Mesenchymal stem cell (in vitro differentiated cells and primary cell): ENCODE measurements at regions not wholly inside any gene's neighbourhood (a gene's known extent, or its start where the extent isn't known, plus 50 kb on each side); places are given as distances from the start of the nearest gene placed in this dataset.

Experiments used
- DNase-seq: peaks from one replicate; pipeline ENCODE4 v3.0.0-alpha.2; 2013
- H2AFZ ChIP-seq: one replicate; pipeline ENCODE4 v1.6.1; 2013; ENCODE audit warnings: low read depth, mild to moderate bottlenecking, control low read depth, inconsistent platforms, low read length, moderate library complexity
- H2AK5ac ChIP-seq: 2 replicates; pipeline ENCODE4 v1.6.1; 2013; ENCODE audit warnings: low read length, moderate library complexity, mild to moderate bottlenecking, inconsistent platforms; ENCODE audit not compliant: severe bottlenecking
- H2BK120ac ChIP-seq: one replicate; pipeline ENCODE4 v1.6.1; 2013; ENCODE audit warnings: low read depth, mild to moderate bottlenecking, inconsistent platforms, low read length, moderate library complexity
- H2BK12ac ChIP-seq, 2 experiments: one replicate each; pipeline ENCODE4 v1.6.1; 2013; ENCODE audit warnings: inconsistent platforms in 2 of 2, low read length in 2 of 2, mild to moderate bottlenecking in 2 of 2, moderate library complexity in 2 of 2, control low read depth in 1 of 2
- H2BK15ac ChIP-seq: one replicate; pipeline ENCODE4 v1.6.1; 2013; ENCODE audit warnings: mild to moderate bottlenecking, low read depth, inconsistent platforms; ENCODE audit not compliant: poor library complexity, severe bottlenecking
- H2BK5ac ChIP-seq: 2 replicates; pipeline ENCODE4 v1.6.1; 2013; ENCODE audit warnings: low read depth, mild to moderate bottlenecking, low read length, control low read depth, inconsistent platforms; ENCODE audit not compliant: poor library complexity, severe bottlenecking
- H3K14ac ChIP-seq, 2 experiments: one replicate each; pipeline ENCODE4 v1.6.1; 2013; ENCODE audit warnings: inconsistent platforms in 2 of 2, low read length in 2 of 2, control low read depth in 1 of 2, mild to moderate bottlenecking in 1 of 2, moderate library complexity in 1 of 2
- H3K18ac ChIP-seq, 2 experiments: one replicate each; pipeline ENCODE4 v1.6.1; 2013; ENCODE audit warnings: inconsistent platforms in 2 of 2, low read length in 2 of 2, control low read depth in 1 of 2, low read depth in 1 of 2, mild to moderate bottlenecking in 1 of 2
- H3K23ac ChIP-seq, 2 experiments: one replicate each; pipeline ENCODE4 v1.6.1; 2013; ENCODE audit warnings: inconsistent platforms in 2 of 2, low read length in 2 of 2, mild to moderate bottlenecking in 2 of 2, moderate library complexity in 2 of 2, control low read depth in 1 of 2
- H3K27ac ChIP-seq: 2 replicates; pipeline ENCODE4 v1.5.1; 2013; ENCODE audit warnings: mild to moderate bottlenecking, moderate library complexity, low read length, control low read depth, inconsistent platforms; ENCODE audit not compliant: poor library complexity, severe bottlenecking
- H3K27me3 ChIP-seq, 2 experiments: 2 replicates each; pipeline versions ENCODE4 v1.6.1 to v1.7.0; 2013; ENCODE audit warnings: low read length in 2 of 2, mild to moderate bottlenecking in 2 of 2, moderate library complexity in 2 of 2, control low read depth in 1 of 2, inconsistent platforms in 1 of 2; ENCODE audit not compliant: control insufficient read depth in 1 of 2, insufficient read depth in 1 of 2
- H3K36me3 ChIP-seq, 2 experiments: 2 replicates each; pipeline versions ENCODE4 v1.6.1 to v1.7.0; 2013; ENCODE audit warnings: low read length in 2 of 2, control low read depth in 1 of 2, inconsistent platforms in 1 of 2, low read depth in 1 of 2, mild to moderate bottlenecking in 1 of 2; ENCODE audit not compliant: insufficient read depth in 2 of 2, control insufficient read depth in 1 of 2
- H3K4ac ChIP-seq, 2 experiments: one replicate each; pipeline ENCODE4 v1.6.1; 2013; ENCODE audit warnings: inconsistent platforms in 2 of 2, low read length in 2 of 2, mild to moderate bottlenecking in 2 of 2, moderate library complexity in 2 of 2, control low read depth in 1 of 2, low read depth in 1 of 2
- H3K4me1 ChIP-seq: 2 replicates; pipeline ENCODE4 v1.6.1; 2013; ENCODE audit warnings: low read depth, low read length, control low read depth; ENCODE audit not compliant: control insufficient read depth, insufficient read depth
- H3K4me2 ChIP-seq: 2 replicates; pipeline ENCODE4 v1.6.1; 2013; ENCODE audit warnings: low read length, mild to moderate bottlenecking, inconsistent platforms; ENCODE audit not compliant: poor library complexity, severe bottlenecking
- H3K4me3 ChIP-seq, 2 experiments: 2 replicates each; pipeline versions ENCODE4 v1.5.1 to v1.7.0; 2013; ENCODE audit warnings: low read length in 2 of 2, mild to moderate bottlenecking in 2 of 2, control low read depth in 1 of 2, low read depth in 1 of 2; ENCODE audit not compliant: insufficient read depth in 1 of 2
- H3K79me1 ChIP-seq: replicated peaks from 2 replicates; pipeline ENCODE4 v1.6.1; 2013; ENCODE audit warnings: mild to moderate bottlenecking, control low read depth, low read length, inconsistent platforms; ENCODE audit not compliant: poor library complexity, severe bottlenecking
- H3K9ac ChIP-seq: 2 replicates; pipeline ENCODE4 v1.7.0; 2013; ENCODE audit warnings: mild to moderate bottlenecking, low read length, moderate library complexity
- H3K9me3 ChIP-seq: 2 replicates; pipeline ENCODE4 v1.7.0; 2013; ENCODE audit warnings: mild to moderate bottlenecking, low read length; ENCODE audit not compliant: control insufficient read depth
- H4K8ac ChIP-seq: one replicate; pipeline ENCODE4 v1.6.1; 2013; ENCODE audit warnings: inconsistent platforms, mild to moderate bottlenecking, low read length, moderate library complexity
- H4K91ac ChIP-seq: one replicate; pipeline ENCODE4 v1.6.1; 2013; ENCODE audit warnings: mild to moderate bottlenecking, low read length, inconsistent platforms
- WGBS: methylation state at CpG from one replicate; pipeline ENCODE4 v1.1.7; 2013; ENCODE audit warnings: mixed read lengths; 5-methylcytosine and 5-hydroxymethylcytosine counted together

DNA sequence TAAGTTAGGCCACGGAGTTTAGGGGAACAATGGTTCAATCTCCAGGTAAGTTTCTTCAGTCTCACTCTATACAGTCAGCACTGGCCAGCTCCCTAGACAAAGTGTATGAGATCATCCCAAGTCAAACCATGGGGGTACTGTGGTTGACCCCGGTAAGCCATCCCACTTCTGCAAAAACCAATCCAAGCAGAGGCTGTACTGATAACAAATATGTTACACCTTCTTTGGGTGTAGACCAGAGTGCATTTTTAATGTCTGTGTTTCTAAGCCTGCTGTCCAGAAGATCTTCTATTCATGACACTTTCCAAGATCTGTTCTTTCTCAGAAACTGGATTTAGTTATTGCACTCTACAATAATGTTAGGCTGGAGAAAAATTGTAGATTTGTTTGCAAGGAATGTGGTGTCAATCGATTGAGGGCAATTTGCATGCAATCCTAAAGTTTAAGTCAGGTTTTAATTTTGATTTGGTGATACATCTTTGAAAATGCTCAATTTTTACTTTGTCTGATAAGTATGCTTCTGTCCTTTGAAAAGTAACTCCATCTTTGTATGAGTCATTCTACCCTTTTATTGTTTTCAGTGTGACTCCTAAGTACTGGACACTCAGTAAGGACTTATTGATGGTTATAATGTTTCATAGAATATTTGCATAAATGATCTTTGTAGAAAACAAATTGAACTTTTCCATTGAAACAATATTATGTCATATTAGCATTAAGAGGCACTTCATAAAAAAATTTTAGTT, 152.4 kb downstream of the HLX start:
- H2BK15ac ChIP-seq: no peak overlapping the region
- H3K4me2 ChIP-seq: no peak overlapping the region
- H3K4me3 ChIP-seq: no peak overlapping the region
- DNase-seq: no peak
- H3K36me3 ChIP-seq: no peaks in the 10 kb centered on the region
- no peak overlapping the region for H3K9ac ChIP-seq
- no peak overlapping the region for H2AFZ ChIP-seq
- no peaks in the 10 kb centered on the region for H3K9me3 ChIP-seq
- H3K27me3 ChIP-seq: no peaks in the 10 kb centered on the region
- H3K18ac ChIP-seq: peak overlapping the region; percentile 28 to 49
- no peak overlapping the region for H4K8ac ChIP-seq
- no peak overlapping the region for H3K27ac ChIP-seq
- no peaks in the 10 kb centered on the region for H3K4me1 ChIP-seq
- H3K23ac ChIP-seq: no peak overlapping the region
- no peak overlapping the region for H3K4ac ChIP-seq
- no peak overlapping the region for H2BK5ac ChIP-seq
- no peak overlapping the region for H3K14ac ChIP-seq
- no peak overlapping the region for H2AK5ac ChIP-seq
- H4K91ac ChIP-seq: peak overlapping the region; percentile 12
- no peaks in the 10 kb centered on the region for H3K79me1 ChIP-seq
- no peak overlapping the region for H2BK12ac ChIP-seq
- no peak overlapping the region for H2BK120ac ChIP-seq
- WGBS: 98% methylated on average over 3 of the region's 3 CpGs

DNA sequence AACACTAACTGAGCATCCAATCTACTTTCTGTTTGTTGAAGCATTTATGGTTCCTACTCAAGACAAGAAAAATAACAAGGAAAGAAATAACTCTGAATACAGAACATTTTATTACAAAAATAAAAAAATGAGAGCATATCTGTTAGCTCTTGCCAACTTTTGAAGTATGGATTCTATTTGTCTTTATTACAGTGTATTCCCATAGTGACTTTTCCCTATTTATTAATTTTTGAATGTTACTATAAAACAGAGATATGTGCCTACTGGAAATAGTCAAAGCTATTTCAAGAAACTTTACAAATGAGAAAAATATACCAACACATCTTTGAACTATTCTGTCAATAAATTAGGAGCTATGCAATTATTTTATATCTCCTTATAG, 153.0 kb downstream of the HLX start:
- no peaks in the 10 kb centered on the region for H3K9me3 ChIP-seq
- no peaks in the 10 kb centered on the region for H3K4me1 ChIP-seq
- no peak overlapping the region for H2BK12ac ChIP-seq
- H3K23ac ChIP-seq: no peak overlapping the region
- H2BK15ac ChIP-seq: no peak overlapping the region
- H3K4me2 ChIP-seq: no peak overlapping the region
- H3K18ac ChIP-seq: no peak overlapping the region
- no peak overlapping the region for H4K91ac ChIP-seq
- H3K9ac ChIP-seq: no peak overlapping the region
- no peak overlapping the region for H3K4me3 ChIP-seq
- H3K79me1 ChIP-seq: no peaks in the 10 kb centered on the region
- no peak overlapping the region for H3K27ac ChIP-seq
- no peak overlapping the region for H2BK5ac ChIP-seq
- no peak overlapping the region for H3K4ac ChIP-seq
- H4K8ac ChIP-seq: no peak overlapping the region
- no peaks in the 10 kb centered on the region for H3K36me3 ChIP-seq
- H2BK120ac ChIP-seq: no peak overlapping the region
- H3K14ac ChIP-seq: no peak overlapping the region
- H2AK5ac ChIP-seq: no peak overlapping the region
- no peak overlapping the region for H2AFZ ChIP-seq
- no peaks in the 10 kb centered on the region for H3K27me3 ChIP-seq
- no peak for DNase-seq

GRCh38 chr1:221032637-221033280, 153.5 kb downstream of the HLX start:
- no peak overlapping the region for H2BK12ac ChIP-seq
- H4K91ac ChIP-seq: no peak overlapping the region
- no peak overlapping the region for H2AFZ ChIP-seq
- no peaks in the 10 kb centered on the region for H3K4me1 ChIP-seq
- no peak overlapping the region for H2BK120ac ChIP-seq
- H3K4me2 ChIP-seq: no peak overlapping the region
- H3K14ac ChIP-seq: no peak overlapping the region
- no peaks in the 10 kb centered on the region for H3K36me3 ChIP-seq
- no peak overlapping the region for H3K4ac ChIP-seq
- no peak overlapping the region for H3K18ac ChIP-seq
- no peak overlapping the region for H2AK5ac ChIP-seq
- no peak overlapping the region for H3K23ac ChIP-seq
- H3K4me3 ChIP-seq: no peak overlapping the region
- no peak overlapping the region for H2BK5ac ChIP-seq
- H2BK15ac ChIP-seq: no peak overlapping the region
- H3K9me3 ChIP-seq: no peaks in the 10 kb centered on the region
- no peak overlapping the region for H3K27ac ChIP-seq
- no peak overlapping the region for H4K8ac ChIP-seq
- H3K27me3 ChIP-seq: no peaks in the 10 kb centered on the region
- H3K79me1 ChIP-seq: no peaks in the 10 kb centered on the region
- no peak for DNase-seq
- no CpG with 5 or more reads among the region's 2 CpGs for WGBS
- H3K9ac ChIP-seq: peak overlapping the region; percentile 7

DNA sequence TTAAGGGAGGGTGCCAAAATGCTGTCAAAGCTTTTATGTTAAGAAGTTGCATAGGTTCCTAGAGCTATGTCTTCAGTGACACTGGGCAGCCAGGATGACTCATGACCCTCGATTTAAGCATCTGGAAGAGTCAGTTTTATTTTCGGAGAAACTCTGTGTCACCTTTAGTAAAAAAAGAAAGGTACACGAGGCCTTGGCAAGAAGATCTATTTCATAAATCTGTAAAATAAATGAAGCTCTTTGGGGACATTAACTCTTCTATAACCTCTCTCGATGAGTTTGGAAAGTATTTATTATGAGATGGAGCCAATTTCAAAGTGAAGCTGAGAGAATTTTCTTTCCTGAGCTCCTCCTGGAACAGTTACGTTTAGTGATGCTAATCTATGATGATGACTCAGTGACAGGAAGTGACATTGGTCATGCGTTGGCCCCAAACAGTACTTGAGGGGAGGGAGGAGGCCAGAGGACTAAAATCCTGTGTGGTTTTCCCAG, 156.5 kb downstream of the HLX start:
- Histone ChIP-seq H3K4ac (no peak overlapping the region), H3K79me1 (no peaks in the 10 kb centered on the region), H3K27me3 (no peaks in the 10 kb centered on the region), H2AFZ (no peak overlapping the region), H2BK12ac (no peak overlapping the region), H2BK120ac (no peak overlapping the region), H3K4me1 (no peaks in the 10 kb centered on the region), H4K91ac (no peak overlapping the region), H3K9ac (peak overlapping the region; percentile 0), H2AK5ac (no peak overlapping the region), H3K27ac (no peak overlapping the region), H3K14ac (no peak overlapping the region), H3K36me3 (no peaks in the 10 kb centered on the region), H2BK15ac (no peak overlapping the region), H2BK5ac (no peak overlapping the region), H3K9me3 (no peaks in the 10 kb centered on the region), H4K8ac (no peak overlapping the region), H3K23ac (no peak overlapping the region), H3K4me3 (no peak overlapping the region), H3K4me2 (no peak overlapping the region), H3K18ac (no peak overlapping the region)
- WGBS: 19% methylated on average over 5 of the region's 6 CpGs
- DNase-seq: peak; percentile 81
